MM.1S (cell line): ENCODE measurements at regions not wholly inside any gene's neighbourhood (a gene's known extent, or its start where the extent isn't known, plus 50 kb on each side); places are given as distances from the start of the nearest gene placed in this dataset.

Source experiments
- CTCF ChIP-seq: fragments of 300-600 bp; sonication (generic); IDR thresholded peaks from 2 replicates; pipeline ENCODE4 v1.5.1; 2016; ENCODE audit warnings: antibody characterized with exemption, low read length, mixed read lengths
- EZH2phosphoT487 ChIP-seq: fragments of 300-600 bp; sonication (generic); IDR thresholded peaks from 2 replicates; pipeline ENCODE4 v1.6.1; 2018; ENCODE audit warnings: antibody characterized with exemption, low read length

DNA sequence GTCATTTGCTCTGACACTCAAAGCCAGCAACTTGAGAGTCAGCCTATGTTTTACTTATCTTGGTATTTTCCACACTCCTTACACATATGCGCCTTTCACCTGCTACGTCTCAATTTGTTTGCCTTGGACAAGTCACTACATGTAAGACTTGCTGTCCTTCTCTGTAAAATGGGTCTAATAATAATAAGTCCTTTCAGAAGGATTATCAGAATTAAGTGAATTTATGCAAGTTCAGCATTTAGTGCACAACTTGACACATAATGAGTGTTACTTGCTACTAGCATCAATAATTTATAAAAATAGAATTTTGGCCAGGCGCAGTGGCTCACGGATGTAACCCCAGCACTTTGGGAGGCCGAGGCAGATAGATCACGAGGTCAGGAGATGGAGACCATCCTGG, 71.1 kb upstream of the UBL3 start:
- no peak for TF ChIP-seq CTCF
- no peak for TF ChIP-seq EZH2phosphoT487
